ENCODE measurements at regions not wholly inside any gene's neighbourhood (a gene's known extent, or its start where the extent isn't known, plus 50 kb on each side); places are given as distances from the start of the nearest gene placed in this dataset.

DNA sequence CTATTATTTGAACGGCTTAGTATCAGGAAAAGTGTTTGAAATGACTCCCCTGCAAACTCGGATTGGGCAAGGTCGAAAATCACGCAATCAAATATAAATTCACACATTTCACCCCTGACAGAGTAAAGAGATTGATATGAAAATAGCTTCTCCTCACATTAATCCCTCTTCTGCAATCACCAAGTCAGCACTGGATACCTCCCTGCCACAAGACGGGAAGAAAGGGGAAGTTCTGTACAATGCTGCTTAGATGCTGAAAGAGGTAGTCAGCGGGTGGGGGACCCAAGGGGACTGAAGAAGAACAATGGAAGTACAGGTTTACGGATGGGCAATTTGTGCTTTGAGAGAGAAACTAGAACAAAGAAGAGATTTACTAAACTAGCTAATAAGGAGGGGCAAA, 72.0 kb upstream of the ANK3 start:
- TF ChIP-seq, protein P1, sequence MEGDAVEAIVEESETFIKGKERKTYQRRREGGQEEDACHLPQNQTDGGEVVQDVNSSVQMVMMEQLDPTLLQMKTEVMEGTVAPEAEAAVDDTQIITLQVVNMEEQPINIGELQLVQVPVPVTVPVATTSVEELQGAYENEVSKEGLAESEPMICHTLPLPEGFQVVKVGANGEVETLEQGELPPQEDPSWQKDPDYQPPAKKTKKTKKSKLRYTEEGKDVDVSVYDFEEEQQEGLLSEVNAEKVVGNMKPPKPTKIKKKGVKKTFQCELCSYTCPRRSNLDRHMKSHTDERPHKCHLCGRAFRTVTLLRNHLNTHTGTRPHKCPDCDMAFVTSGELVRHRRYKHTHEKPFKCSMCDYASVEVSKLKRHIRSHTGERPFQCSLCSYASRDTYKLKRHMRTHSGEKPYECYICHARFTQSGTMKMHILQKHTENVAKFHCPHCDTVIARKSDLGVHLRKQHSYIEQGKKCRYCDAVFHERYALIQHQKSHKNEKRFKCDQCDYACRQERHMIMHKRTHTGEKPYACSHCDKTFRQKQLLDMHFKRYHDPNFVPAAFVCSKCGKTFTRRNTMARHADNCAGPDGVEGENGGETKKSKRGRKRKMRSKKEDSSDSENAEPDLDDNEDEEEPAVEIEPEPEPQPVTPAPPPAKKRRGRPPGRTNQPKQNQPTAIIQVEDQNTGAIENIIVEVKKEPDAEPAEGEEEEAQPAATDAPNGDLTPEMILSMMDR (IDR thresholded peaks at IDR 0.05): no peak
- TF ChIP-seq POLR2A (IDR thresholded peaks at IDR 0.05) (no peak), EP300 (IDR thresholded peaks at IDR 0.05) (no peak)

Measured in ovary (tissue), 3 donors.